ENCODE measurements at regions not wholly inside any gene's neighbourhood (a gene's known extent, or its start where the extent isn't known, plus 50 kb on each side); places are given as distances from the start of the nearest gene placed in this dataset.
"Not testable (repeated sequence)": the region's sequence is repeated elsewhere in the genome, so short reads cannot be mapped to it uniquely, and the experiment has no call there.

DNA sequence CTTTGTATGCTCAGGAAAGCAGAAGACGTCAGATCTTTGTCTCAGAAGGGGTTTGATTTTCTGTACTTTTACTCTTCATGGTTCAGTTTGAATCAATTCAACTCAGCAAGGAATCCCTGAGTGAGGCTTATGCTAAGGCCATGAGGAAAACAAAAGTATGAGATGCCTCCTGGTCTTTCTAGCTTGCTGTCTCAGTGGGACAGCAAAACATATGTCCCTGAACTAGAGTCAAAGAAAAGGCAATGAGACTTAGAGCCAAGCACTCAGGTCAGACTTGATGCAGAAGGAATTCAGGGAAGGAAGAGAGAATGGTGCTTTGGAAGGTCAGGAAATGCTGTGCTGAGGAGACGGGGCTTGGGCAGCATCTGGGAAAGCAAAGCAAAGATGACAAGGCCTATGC lies 236.2 kb upstream of the SFRP2 start:
- ATAC-seq = no peak
- Mint-ChIP-seq H3K36me3 (no peaks in the 10 kb centered on the region), H3K9me3 (no peaks in the 10 kb centered on the region), H3K27ac (no peak overlapping the region), H3K4me3 (no peak overlapping the region), H3K4me1 (no peaks in the 10 kb centered on the region), H3K27me3 (no peaks in the 10 kb centered on the region)

DNA sequence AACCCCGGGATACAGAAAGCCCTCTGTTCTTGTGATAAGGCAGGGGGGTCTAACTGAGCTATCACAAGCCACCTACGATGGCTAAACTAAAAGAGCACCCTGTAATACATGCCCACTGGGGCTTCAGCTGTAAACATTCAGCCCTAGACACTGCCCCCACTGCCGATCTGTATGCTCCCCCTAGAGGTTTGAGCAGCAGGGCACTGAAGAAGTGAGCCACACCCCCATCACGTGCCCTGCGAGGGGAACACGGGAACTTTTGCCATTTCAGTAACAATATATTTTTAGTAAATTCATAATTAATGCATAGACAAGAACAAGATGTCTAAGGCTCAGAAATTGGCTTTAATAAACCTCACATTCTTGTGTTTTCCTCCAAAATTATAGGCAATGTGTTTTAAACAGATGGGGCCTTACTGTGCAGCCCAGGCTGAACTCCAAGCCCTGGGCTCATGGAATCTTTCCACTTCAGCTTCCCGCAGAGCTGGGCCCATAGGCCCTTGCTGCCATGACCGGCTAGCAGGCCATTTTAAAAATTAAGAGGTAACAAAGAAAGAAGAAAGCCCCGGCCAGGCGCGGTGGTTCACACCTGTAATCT lies 235.3 kb upstream of the SFRP2 start:
- Mint-ChIP-seq H3K36me3 (no peaks in the 10 kb centered on the region), H3K4me1 (no peaks in the 10 kb centered on the region), H3K9me3 (no peaks in the 10 kb centered on the region), H3K4me3 (no peak overlapping the region), H3K27me3 (no peaks in the 10 kb centered on the region), H3K27ac (no peak overlapping the region)
- ATAC-seq = no peak

DNA sequence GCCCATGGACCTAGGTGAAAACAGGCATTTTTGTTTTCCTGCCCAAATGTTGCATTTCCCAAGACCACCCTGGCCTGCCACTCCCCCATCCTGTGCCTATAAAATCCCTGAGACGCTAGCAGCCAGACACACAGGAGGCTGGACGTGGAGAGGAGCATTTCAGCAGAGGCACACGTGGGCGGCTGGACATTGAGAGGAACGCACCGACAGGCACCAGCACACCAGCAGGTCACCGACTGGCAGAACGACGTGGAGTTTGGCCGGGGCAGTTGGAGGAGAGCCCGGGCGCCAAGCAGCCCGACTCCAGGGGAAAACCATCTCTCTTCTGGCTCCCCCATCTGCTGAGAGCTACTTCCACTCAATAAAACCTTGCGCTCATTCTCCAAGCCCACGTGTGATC lies 234.8 kb upstream of the SFRP2 start:
- not testable (repeated sequence) for H3K4me1 Mint-ChIP-seq, H3K36me3 Mint-ChIP-seq, H3K4me3 Mint-ChIP-seq, H3K27ac Mint-ChIP-seq, H3K9me3 Mint-ChIP-seq, ATAC-seq, H3K27me3 Mint-ChIP-seq

DNA sequence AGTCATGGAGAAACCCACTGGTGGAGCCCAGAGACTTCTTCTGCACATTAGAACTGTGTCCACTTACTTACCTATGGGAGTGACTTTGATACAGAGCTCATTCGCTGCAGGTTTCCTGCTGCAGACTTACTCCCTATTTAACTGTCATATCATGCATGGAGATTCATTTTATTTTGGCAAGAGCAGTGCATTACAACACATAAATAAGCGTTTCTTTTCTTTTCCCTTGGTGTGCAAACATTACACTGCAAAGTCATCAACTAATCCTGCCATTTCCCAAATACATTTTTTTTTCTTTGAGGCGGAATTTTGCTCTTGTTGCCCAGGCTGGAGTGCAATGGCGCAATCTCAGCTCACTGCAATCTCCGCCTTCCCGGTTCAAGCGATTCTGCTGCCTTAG lies 230.9 kb upstream of the SFRP2 start:
- Mint-ChIP-seq H3K4me3 (no peak overlapping the region), H3K27me3 (no peaks in the 10 kb centered on the region), H3K4me1 (no peaks in the 10 kb centered on the region), H3K9me3 (no peaks in the 10 kb centered on the region), H3K36me3 (no peaks in the 10 kb centered on the region), H3K27ac (no peak overlapping the region)
- no peak for ATAC-seq

DNA sequence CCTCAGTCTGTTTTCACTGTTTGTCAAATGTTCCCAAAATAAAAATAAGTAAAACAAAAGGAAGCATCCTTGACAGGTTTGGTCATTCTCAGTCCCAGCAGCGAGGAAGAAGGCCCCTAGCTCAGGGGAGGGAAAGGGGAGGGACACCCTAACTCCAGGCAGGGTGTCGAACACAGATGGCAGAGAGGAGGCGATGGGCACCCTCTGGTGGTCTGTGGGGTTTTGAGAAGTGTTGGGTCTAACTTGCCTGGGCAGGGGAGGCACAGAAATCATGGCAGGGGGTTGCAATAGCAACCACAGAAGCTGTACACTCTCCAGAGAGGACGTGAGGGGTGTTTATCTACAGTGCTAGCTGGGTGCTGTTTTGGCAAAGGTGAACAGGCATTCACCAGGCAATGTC lies 229.8 kb upstream of the SFRP2 start:
- peak; percentile 39 for ATAC-seq

DNA sequence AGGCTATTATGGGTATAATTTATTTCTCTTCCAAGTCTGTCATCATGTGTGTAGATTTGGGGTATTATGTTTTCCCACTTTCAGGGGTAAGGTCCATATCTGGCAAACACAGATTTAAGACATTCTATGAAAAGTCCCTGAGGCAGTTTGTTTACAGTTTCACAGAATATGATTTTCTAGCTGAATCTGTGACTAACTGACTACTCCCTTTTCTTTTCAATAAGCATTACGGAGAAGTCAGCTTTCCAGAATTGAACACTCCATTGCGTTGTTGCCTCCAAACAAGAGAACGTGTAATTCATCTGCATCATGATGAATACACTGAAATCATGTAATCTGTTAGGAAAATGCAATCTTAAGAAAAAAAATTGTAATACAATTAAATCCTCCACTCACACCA lies 226.7 kb upstream of the SFRP2 start:
- no peaks in the 10 kb centered on the region for H3K36me3 Mint-ChIP-seq
- H3K27me3 Mint-ChIP-seq = no peaks in the 10 kb centered on the region
- no peaks in the 10 kb centered on the region for H3K9me3 Mint-ChIP-seq
- ATAC-seq = no peak
- no peak overlapping the region for H3K4me3 Mint-ChIP-seq
- H3K27ac Mint-ChIP-seq = no peak overlapping the region
- no peaks in the 10 kb centered on the region for H3K4me1 Mint-ChIP-seq

More for the DNA sequence above, 229.8 kb upstream of the SFRP2 start:
- no peaks in the 10 kb centered on the region for H3K36me3 Mint-ChIP-seq
- no peaks in the 10 kb centered on the region for H3K27me3 Mint-ChIP-seq
- H3K9me3 Mint-ChIP-seq = no peaks in the 10 kb centered on the region
- H3K4me1 Mint-ChIP-seq = no peaks in the 10 kb centered on the region
- H3K4me3 Mint-ChIP-seq = no peak overlapping the region
- no peak overlapping the region for H3K27ac Mint-ChIP-seq

DNA sequence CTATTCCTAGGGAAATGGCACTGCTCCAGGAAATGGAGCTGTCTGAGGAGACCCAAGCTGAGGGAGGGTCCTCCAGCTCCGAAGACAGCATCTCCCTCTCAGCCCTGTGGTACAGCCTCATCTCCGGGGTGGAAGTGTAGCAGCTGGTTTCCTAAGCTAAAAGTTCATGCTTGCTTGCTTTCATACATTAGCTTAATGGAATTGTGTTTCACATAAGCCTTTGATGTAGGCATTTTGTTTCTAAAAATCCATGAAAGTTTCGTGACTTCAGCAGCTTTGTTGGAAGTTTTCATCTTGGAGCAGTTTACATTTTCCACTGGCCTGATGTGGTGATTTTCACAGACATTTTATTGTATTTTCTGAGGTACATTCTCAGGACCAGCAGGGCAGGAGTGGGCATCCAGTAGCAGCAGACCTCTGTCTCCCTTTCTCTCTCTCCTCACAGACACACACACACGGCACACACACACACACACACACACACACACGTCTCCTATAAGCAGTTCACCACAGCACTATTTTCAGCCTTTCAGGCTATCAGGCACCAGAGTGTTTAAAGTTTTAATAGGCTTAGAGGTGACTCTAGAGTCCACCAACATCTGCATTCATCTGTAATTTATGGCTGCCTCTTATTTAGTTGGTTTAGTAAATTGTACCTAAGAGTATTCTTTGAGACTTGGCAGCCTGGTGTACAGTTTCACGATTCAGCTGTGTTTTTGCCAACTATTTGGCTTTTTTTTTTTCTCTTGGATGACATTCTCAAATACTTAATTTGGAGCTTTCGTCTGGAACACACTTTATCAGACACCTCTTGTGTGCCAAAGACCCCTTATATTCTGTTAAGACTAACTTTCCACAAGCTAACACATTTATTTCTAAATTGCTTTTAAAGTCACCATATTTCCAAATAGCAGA lies 225.8 kb upstream of the SFRP2 start:
- ATAC-seq = no peak
- H3K27me3 Mint-ChIP-seq = no peaks in the 10 kb centered on the region
- no peaks in the 10 kb centered on the region for H3K4me1 Mint-ChIP-seq
- no peak overlapping the region for H3K27ac Mint-ChIP-seq
- H3K36me3 Mint-ChIP-seq = no peaks in the 10 kb centered on the region
- H3K9me3 Mint-ChIP-seq = no peaks in the 10 kb centered on the region
- H3K4me3 Mint-ChIP-seq = no peak overlapping the region

DNA sequence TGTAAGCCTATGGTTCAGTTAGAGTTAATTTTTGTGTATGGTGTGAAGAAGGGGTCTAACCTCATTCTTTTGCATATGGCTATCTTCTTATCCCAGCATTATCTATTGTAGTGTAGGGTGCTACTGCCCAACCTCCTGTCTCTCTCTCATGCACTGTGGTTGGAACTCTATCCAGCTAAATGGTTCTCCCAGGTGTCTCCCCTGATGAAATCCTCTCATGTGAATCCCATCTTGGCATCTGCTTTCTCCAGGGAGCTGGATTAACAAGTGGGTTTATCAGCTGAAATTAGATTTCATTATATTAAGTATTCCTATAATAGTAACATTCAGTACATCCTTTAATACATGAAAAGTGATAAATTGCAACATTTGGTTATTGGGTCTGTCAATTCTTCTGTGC lies 224.7 kb upstream of the SFRP2 start:
- no peaks in the 10 kb centered on the region for H3K27me3 Mint-ChIP-seq
- no peak overlapping the region for H3K4me3 Mint-ChIP-seq
- no peaks in the 10 kb centered on the region for H3K9me3 Mint-ChIP-seq
- no peaks in the 10 kb centered on the region for H3K4me1 Mint-ChIP-seq
- no peak overlapping the region for H3K27ac Mint-ChIP-seq
- no peak for ATAC-seq
- H3K36me3 Mint-ChIP-seq = no peaks in the 10 kb centered on the region

DNA sequence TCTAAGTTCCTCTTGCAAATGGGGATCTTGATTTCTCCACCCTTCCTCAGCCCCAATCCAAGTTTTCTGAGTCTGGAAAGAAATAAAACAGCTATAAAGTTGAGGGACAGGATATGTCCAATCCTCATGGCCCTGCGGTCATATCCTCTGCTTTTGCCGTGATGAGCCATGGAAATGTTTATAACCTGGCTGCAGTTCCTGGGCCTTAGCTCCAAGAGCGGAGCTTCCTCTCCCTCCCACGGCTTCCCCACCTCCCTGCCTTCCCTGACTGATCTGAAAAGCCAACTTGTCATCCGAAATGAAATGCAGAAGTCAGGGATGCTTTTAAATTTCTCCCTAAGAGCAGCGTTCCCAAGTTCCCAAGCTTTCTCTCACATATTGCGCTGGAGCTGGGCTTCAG lies 221.5 kb upstream of the SFRP2 start:
- Mint-ChIP-seq H3K36me3 (no peaks in the 10 kb centered on the region), H3K4me3 (no peak overlapping the region), H3K27ac (no peak overlapping the region), H3K9me3 (peaks cover 2% of the 10 kb centered on the region), H3K4me1 (no peaks in the 10 kb centered on the region), H3K27me3 (no peaks in the 10 kb centered on the region)
- ATAC-seq = no peak

DNA sequence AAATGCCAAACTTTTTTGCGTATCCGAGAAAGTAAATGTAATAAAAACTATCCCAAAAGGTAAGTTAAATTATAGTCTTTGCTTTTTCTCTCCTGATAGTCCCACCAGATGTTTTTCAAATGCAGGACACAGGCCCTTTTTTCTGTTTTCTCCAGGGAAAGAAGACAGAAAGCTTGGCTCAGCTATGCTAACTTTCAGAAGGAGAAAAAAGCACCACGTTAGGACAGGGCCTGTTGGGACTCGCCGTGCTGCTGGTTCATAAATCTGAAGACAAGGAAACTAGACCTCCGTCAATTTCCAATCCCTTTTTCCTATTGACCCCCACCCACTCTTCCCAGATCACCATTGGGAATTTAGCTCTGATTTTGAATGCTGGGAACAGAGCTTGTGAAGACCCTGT lies 220.9 kb upstream of the SFRP2 start:
- no peaks in the 10 kb centered on the region for H3K4me1 Mint-ChIP-seq
- no peak overlapping the region for H3K27ac Mint-ChIP-seq
- H3K9me3 Mint-ChIP-seq = peaks cover 2% of the 10 kb centered on the region
- H3K36me3 Mint-ChIP-seq = no peaks in the 10 kb centered on the region
- H3K4me3 Mint-ChIP-seq = no peak overlapping the region
- H3K27me3 Mint-ChIP-seq = no peaks in the 10 kb centered on the region
- ATAC-seq = no peak

DNA sequence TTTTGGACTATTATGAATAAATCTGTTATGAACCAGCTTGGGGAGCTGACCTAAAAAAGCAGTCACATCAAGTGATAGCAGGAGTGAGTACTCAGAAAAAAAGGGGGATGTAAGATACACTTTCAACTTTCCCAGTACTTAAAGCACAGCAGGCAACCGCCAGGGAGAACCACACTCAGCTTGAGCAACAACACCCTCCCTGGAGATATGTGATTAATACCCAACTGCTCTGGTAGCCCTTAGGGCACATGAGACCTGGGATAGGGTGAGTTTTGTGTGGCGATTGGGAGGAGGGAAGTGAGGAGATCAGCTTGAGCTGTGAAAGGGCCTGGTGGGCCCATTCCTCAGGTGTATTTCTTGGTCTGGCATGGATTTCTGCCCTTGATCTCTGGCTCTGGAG lies 220.3 kb upstream of the SFRP2 start:
- no peaks in the 10 kb centered on the region for H3K4me1 Mint-ChIP-seq
- no peak overlapping the region for H3K4me3 Mint-ChIP-seq
- no peaks in the 10 kb centered on the region for H3K36me3 Mint-ChIP-seq
- H3K9me3 Mint-ChIP-seq = peaks cover 2% of the 10 kb centered on the region
- no peak for ATAC-seq
- no peaks in the 10 kb centered on the region for H3K27me3 Mint-ChIP-seq
- H3K27ac Mint-ChIP-seq = no peak overlapping the region

DNA sequence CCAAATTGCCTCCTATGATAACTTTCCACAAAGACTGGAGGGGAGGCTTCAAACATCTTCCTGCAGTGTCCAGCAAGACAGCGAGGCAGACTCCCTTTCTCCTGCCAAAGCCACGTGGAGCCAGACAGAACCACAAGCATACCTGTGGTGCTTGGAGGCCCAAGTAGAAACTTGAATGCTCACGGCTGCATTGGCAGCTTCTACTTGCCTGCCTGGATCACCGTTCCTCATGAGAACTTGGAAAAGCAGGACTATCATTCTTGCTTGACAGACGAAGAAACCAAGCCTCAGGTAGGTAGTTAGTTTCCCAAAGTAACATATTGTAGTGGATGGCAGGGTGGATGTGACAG lies 216.3 kb upstream of the SFRP2 start:
- H3K27ac Mint-ChIP-seq = no peak overlapping the region
- no peak overlapping the region for H3K4me3 Mint-ChIP-seq
- H3K9me3 Mint-ChIP-seq = peaks cover 2% of the 10 kb centered on the region
- no peak for ATAC-seq
- H3K36me3 Mint-ChIP-seq = no peaks in the 10 kb centered on the region
- peaks cover 6% of the 10 kb centered on the region for H3K27me3 Mint-ChIP-seq
- no peaks in the 10 kb centered on the region for H3K4me1 Mint-ChIP-seq

DNA sequence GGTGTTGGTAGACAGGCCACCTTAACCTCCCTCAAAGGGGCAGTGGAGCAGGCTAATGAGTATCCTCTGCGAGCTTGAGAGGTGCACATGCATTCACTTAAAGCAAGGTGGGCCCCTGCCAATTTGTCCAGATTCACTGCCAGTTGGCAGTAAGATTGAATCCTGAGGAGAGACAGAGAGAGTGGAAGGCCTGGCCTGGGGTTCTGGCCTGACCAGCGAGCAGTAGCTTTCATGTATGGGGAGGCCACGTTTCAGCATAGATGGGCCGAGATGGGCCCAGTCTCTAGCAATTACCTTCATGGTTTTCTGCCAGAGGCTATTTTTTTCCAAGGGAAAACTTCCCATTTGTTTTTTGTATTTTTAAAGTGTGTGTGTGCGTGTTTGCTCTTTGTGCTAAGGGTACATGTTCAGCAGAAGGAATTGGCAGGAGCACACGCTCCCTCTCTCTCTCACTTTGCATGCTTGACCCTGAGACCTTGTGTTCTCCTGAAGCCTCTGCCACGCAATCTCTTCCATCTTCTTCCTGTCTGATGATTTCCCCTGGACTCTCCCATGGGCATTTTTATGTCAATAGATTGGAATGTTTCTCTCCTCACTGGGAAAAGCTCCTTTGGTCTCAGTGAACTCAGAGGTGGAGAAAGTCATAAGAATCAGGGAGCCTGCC lies 215.8 kb upstream of the SFRP2 start:
- Mint-ChIP-seq H3K27me3 (peaks cover 6% of the 10 kb centered on the region), H3K4me3 (no peak overlapping the region), H3K9me3 (peaks cover 2% of the 10 kb centered on the region), H3K27ac (no peak overlapping the region), H3K4me1 (no peaks in the 10 kb centered on the region), H3K36me3 (no peaks in the 10 kb centered on the region)
- no peak for ATAC-seq

DNA sequence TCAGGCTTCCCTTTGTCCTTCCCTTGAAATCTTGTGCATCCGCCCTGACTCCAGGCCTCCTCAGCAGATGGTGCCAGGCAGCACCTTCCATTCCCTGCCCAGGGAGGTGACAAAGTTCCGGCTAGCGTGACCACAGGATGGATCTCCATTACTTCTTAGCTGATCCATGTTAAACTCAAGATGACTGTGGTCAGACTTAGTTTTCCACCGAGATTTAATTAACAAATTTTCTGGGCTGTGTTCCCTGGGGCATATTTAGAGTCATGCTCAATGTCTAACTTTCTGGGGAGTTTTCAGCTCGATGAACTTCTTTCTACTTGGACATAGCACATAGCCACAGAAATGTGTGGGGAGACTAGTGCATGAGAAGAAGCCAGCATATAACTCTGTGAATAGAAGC lies 215.1 kb upstream of the SFRP2 start:
- no peak for ATAC-seq
- Mint-ChIP-seq H3K4me3 (no peak overlapping the region), H3K9me3 (peaks cover 2% of the 10 kb centered on the region), H3K36me3 (no peaks in the 10 kb centered on the region), H3K4me1 (no peaks in the 10 kb centered on the region), H3K27me3 (peaks cover 6% of the 10 kb centered on the region), H3K27ac (no peak overlapping the region)

DNA sequence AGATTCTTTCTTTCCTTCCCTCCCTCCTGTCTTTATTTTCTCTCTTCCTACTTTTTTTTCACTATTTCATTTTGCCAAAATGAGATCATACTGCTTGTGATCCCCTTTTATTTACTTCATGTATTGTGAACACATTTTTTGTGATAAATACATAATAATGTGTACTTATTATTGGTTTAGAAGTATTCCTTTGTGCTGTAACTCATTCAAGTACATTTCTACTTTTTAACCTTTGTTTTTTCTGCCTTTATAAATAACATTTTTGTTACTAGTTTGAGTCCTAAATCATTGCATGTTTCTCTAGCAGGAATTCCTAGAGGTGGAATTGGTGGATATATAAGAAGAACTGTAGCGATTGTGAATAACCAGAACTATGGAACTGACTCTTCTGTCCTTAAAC lies 214.5 kb upstream of the SFRP2 start:
- Mint-ChIP-seq H3K4me1 (no peaks in the 10 kb centered on the region), H3K9me3 (peaks cover 2% of the 10 kb centered on the region), H3K36me3 (no peaks in the 10 kb centered on the region), H3K4me3 (no peak overlapping the region), H3K27me3 (peaks cover 6% of the 10 kb centered on the region), H3K27ac (no peak overlapping the region)
- ATAC-seq = no peak

DNA sequence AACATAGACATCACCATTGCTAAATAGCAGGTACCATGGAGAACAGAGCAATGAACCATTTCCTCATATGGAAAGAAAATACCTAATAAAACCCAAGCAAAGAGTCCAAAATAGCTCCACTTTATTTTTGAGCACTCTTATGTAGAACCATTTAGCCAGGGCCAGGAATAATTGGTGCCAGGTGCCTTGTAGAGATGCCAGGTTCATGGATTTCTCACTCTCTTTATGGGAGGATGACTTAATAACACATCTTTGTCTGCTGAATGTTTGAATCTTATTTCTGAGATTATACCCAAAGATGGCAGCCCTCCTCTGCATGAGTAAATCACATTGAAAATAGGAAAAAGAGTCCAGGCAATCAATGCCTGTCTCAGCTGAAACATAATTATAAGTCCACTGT lies 212.3 kb upstream of the SFRP2 start:
- Mint-ChIP-seq H3K9me3 (no peaks in the 10 kb centered on the region), H3K27me3 (peaks cover 6% of the 10 kb centered on the region), H3K36me3 (no peaks in the 10 kb centered on the region), H3K27ac (no peak overlapping the region), H3K4me1 (no peaks in the 10 kb centered on the region), H3K4me3 (no peak overlapping the region)
- ATAC-seq = no peak

All from stimulated activated memory B cell treated with anti-CD40 and anti-IgM and Interleukin-4, amounts not matched to agents 10 μg/mL and 1 μg/mL and 100 μg/mL, for 72 hours (primary cell).